ENCODE measurements at regions not wholly inside any gene's neighbourhood (a gene's known extent, or its start where the extent isn't known, plus 50 kb on each side); places are given as distances from the start of the nearest gene placed in this dataset.

GRCh38 chr1:199466961-199467360 lies 560.5 kb upstream of the NR5A2 start:
- H2AFZ ChIP-seq (ENCODE audit: low read depth, low read length), result no peak overlapping the region
- no peak overlapping the region for H3K9ac ChIP-seq (ENCODE audit: low read length)
- H3K9me3 ChIP-seq (ENCODE audit: insufficient read depth, low read length), result peaks cover 8% of the 10 kb centered on the region; the same call in 1 of the 2 replicates
- no peaks in the 10 kb centered on the region for H3K79me2 ChIP-seq (ENCODE audit: low read length)
- TF ChIP-seq EZH2phosphoT487 (IDR thresholded peaks at IDR 0.05; ENCODE audit: low read depth), result no peak
- no peak overlapping the region for H3K4me2 ChIP-seq (ENCODE audit: low read length)
- no peak overlapping the region for H3K4me3 ChIP-seq (ENCODE audit: low read length)
- no peaks in the 10 kb centered on the region for H3K36me3 ChIP-seq (replicated peaks; ENCODE audit: low read depth, low read length)
- H3K27ac ChIP-seq (ENCODE audit: low read length), result no peak overlapping the region
- no peaks in the 10 kb centered on the region for H4K20me1 ChIP-seq (ENCODE audit: insufficient read depth, low read length)
- H3K4me1 ChIP-seq (ENCODE audit: low read length), result no peaks in the 10 kb centered on the region
- H3K27me3 ChIP-seq (ENCODE audit: low read depth, low read length), result no peaks in the 10 kb centered on the region

GRCh38 chr1:199472018-199472417 lies 555.5 kb upstream of the NR5A2 start:
- Histone ChIP-seq H3K4me2 (ENCODE audit: low read length) (no peak overlapping the region), H2AFZ (ENCODE audit: low read depth, low read length) (no peak overlapping the region), H4K20me1 (ENCODE audit: insufficient read depth, low read length) (no peaks in the 10 kb centered on the region), H3K79me2 (ENCODE audit: low read length) (no peaks in the 10 kb centered on the region), H3K9me3 (ENCODE audit: insufficient read depth, low read length) (no peaks in the 10 kb centered on the region), H3K4me1 (ENCODE audit: low read length) (no peaks in the 10 kb centered on the region), H3K36me3 (replicated peaks; ENCODE audit: low read depth, low read length) (no peaks in the 10 kb centered on the region), H3K4me3 (ENCODE audit: low read length) (no peak overlapping the region), H3K9ac (ENCODE audit: low read length) (no peak overlapping the region), H3K27me3 (ENCODE audit: low read depth, low read length) (no peaks in the 10 kb centered on the region), H3K27ac (ENCODE audit: low read length) (no peak overlapping the region)
- TF ChIP-seq CTCF (IDR thresholded peaks at IDR 0.05; ENCODE audit: low read depth, low read length) (no peak), EZH2phosphoT487 (IDR thresholded peaks at IDR 0.05; ENCODE audit: low read depth) (no peak)

GRCh38 chr1:199472978-199473377 lies 554.5 kb upstream of the NR5A2 start:
- Histone ChIP-seq H3K27me3 (ENCODE audit: low read depth, low read length) (no peaks in the 10 kb centered on the region), H4K20me1 (ENCODE audit: insufficient read depth, low read length) (no peaks in the 10 kb centered on the region), H3K4me2 (ENCODE audit: low read length) (no peak overlapping the region), H3K9ac (ENCODE audit: low read length) (no peak overlapping the region), H3K36me3 (replicated peaks; ENCODE audit: low read depth, low read length) (no peaks in the 10 kb centered on the region), H3K27ac (ENCODE audit: low read length) (no peak overlapping the region), H3K4me3 (ENCODE audit: low read length) (no peak overlapping the region), H3K4me1 (ENCODE audit: low read length) (no peaks in the 10 kb centered on the region), H3K79me2 (ENCODE audit: low read length) (no peaks in the 10 kb centered on the region), H3K9me3 (ENCODE audit: insufficient read depth, low read length) (no peaks in the 10 kb centered on the region), H2AFZ (ENCODE audit: low read depth, low read length) (no peak overlapping the region)
- TF ChIP-seq EZH2phosphoT487 (IDR thresholded peaks at IDR 0.05; ENCODE audit: low read depth) (no peak), CTCF (IDR thresholded peaks at IDR 0.05; ENCODE audit: low read depth, low read length) (no peak)

DNA sequence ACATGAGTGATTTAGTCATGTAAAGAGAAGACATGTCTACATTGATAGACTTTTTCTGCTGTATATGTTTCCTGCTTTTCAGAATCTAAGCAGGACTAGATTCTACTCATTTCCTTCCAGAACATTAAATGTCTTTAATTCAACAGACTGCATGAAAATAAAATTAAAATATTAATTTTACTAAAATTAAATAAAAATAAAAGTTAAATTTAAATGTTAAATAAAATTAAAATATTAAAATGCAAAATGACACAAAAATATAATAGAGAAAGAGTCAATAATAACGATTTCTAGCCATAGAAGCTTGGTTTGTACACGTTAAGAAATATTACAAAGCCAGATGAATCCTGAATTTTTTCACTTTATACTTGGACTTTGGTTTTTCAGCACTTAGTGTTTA lies 552.8 kb upstream of the NR5A2 start:
- Histone ChIP-seq H3K27me3 (ENCODE audit: low read depth, low read length) (no peaks in the 10 kb centered on the region), H2AFZ (ENCODE audit: low read depth, low read length) (no peak overlapping the region), H3K36me3 (replicated peaks; ENCODE audit: low read depth, low read length) (no peaks in the 10 kb centered on the region), H3K4me1 (ENCODE audit: low read length) (no peaks in the 10 kb centered on the region), H3K4me3 (ENCODE audit: low read length) (no peak overlapping the region), H3K9ac (ENCODE audit: low read length) (no peak overlapping the region), H3K9me3 (ENCODE audit: insufficient read depth, low read length) (no peaks in the 10 kb centered on the region), H3K4me2 (ENCODE audit: low read length) (no peak overlapping the region), H3K79me2 (ENCODE audit: low read length) (no peaks in the 10 kb centered on the region), H4K20me1 (ENCODE audit: insufficient read depth, low read length) (no peaks in the 10 kb centered on the region), H3K27ac (ENCODE audit: low read length) (no peak overlapping the region)
- TF ChIP-seq CTCF (IDR thresholded peaks at IDR 0.05; ENCODE audit: low read depth, low read length), result no peak
- no peak for TF ChIP-seq EZH2phosphoT487 (IDR thresholded peaks at IDR 0.05; ENCODE audit: low read depth)

- no peak overlapping the region for H3K4me3 ChIP-seq (ENCODE audit: low read length)
- no peak overlapping the region for H2AFZ ChIP-seq (ENCODE audit: low read depth, low read length)
- no peaks in the 10 kb centered on the region for H4K20me1 ChIP-seq (ENCODE audit: insufficient read depth, low read length)
- no peak overlapping the region for H3K4me2 ChIP-seq (ENCODE audit: low read length)
- no peak overlapping the region for H3K27ac ChIP-seq (ENCODE audit: low read length)
- no peak for TF ChIP-seq CTCF (IDR thresholded peaks at IDR 0.05; ENCODE audit: low read depth, low read length)
- TF ChIP-seq EZH2phosphoT487 (IDR thresholded peaks at IDR 0.05; ENCODE audit: low read depth), result no peak
- H3K4me1 ChIP-seq (ENCODE audit: low read length), result no peaks in the 10 kb centered on the region
- no peaks in the 10 kb centered on the region for H3K79me2 ChIP-seq (ENCODE audit: low read length)
- H3K36me3 ChIP-seq (replicated peaks; ENCODE audit: low read depth, low read length), result no peaks in the 10 kb centered on the region
- no peaks in the 10 kb centered on the region for H3K9me3 ChIP-seq (ENCODE audit: insufficient read depth, low read length)
- H3K9ac ChIP-seq (ENCODE audit: low read length), result no peak overlapping the region
- no peaks in the 10 kb centered on the region for H3K27me3 ChIP-seq (ENCODE audit: low read depth, low read length)
These were observed 545.1 kb upstream of the NR5A2 start for GRCh38 chr1:199482426-199482825.

All from OCI-LY3 (cell line).